K562 (cell line): ENCODE measurements at regions not wholly inside any gene's neighbourhood (a gene's known extent, or its start where the extent isn't known, plus 50 kb on each side); places are given as distances from the start of the nearest gene placed in this dataset.

Experiments
- ATAC-seq: fragments of 200-7000 bp; cut with Tn5 transposase; 3 replicates; pipeline ENCODE4 v1.9.1; 2020; ENCODE audit warnings: moderate library complexity
- BruUV-seq: library from RNA; stranded (reverse); fragments of 400-500 nt; replicated peaks from 2 replicates; lab custom pipeline; 2021; lab: Mats Ljungman, UMichigan
- CTCF ChIA-PET: fragments of 300-600 bp; formaldehyde crosslinking; extraction: SDS; loops from one replicate; lab custom pipeline; 2021; ENCODE audit warnings: low intra/inter-chr PET ratio; lab: Yijun Ruan, JAX
- POLR2A ChIA-PET: fragments of 300-600, 350-650 bp; sonication (Branson Sonifier 250); formaldehyde crosslinking; extraction: SDS; loops from one replicate; lab custom pipeline; 2021; ENCODE audit warnings: antibody characterized with exemption, inconsistent platforms; lab: Yijun Ruan, JAX
- DNase-seq, 4 experiments: peaks; one replicate each; pipeline versions ENCODE4 v3.0.0 to v3.0.0-alpha.2; 2011 to 2018; ENCODE audit warnings: low spot score in 3 of 4, mixed read lengths in 3 of 4; ENCODE audit errors: extremely low read depth in 1 of 4
- FAIRE-seq: peaks from 2 replicates; lab custom pipeline; 2011; peaks lifted over from hg19 to GRCh38; lab: Jason Lieb, UNC
- H2AFZ ChIP-seq: 2 replicates; pipeline ENCODE4 v1.6.0; 2011; ENCODE audit warnings: low read depth, low read length, control low read depth, inconsistent platforms
- H3K27ac ChIP-seq: fragments of 200-600 bp; 3 replicates; pipeline ENCODE4 v1.8.0; 2011; ENCODE audit warnings: low read depth, mild to moderate bottlenecking, control low read depth, inconsistent platforms, low read length, moderate library complexity, mixed read lengths; ENCODE audit errors: extremely low read depth
- H3K27me3 ChIP-seq, 2 experiments: fragments of 300-600 bp in 1 of 2; 2 replicates in 1 of 2; 3 replicates in 1 of 2; pipeline versions ENCODE4 v1.6.0 to v1.8.0; 2011; ENCODE audit warnings: inconsistent platforms in 2 of 2, low read length in 2 of 2, mild to moderate bottlenecking in 1 of 2, mixed read lengths in 1 of 2, moderate library complexity in 1 of 2; ENCODE audit not compliant: control insufficient read depth in 2 of 2, insufficient read depth in 2 of 2
- H3K36me3 ChIP-seq: fragments of 300-600 bp; 3 replicates; pipeline ENCODE4 v1.8.0; 2011; ENCODE audit warnings: mild to moderate bottlenecking, low read length, inconsistent platforms; ENCODE audit not compliant: control insufficient read depth, insufficient read depth
- H3K4me1 ChIP-seq, 2 experiments: fragments of 200-600 bp in 1 of 2; replicated peaks in 1 of 2; 2 replicates in 1 of 2; 3 replicates in 1 of 2; pipeline versions ENCODE4 v1.5.1 to v1.8.0; 2011; ENCODE audit warnings: inconsistent platforms in 2 of 2, low read length in 2 of 2, mild to moderate bottlenecking in 1 of 2, mixed read lengths in 1 of 2, moderate library complexity in 1 of 2; ENCODE audit not compliant: control insufficient read depth in 2 of 2, insufficient read depth in 2 of 2
- H3K4me2 ChIP-seq: 2 replicates; pipeline ENCODE4 v1.6.1; 2011; ENCODE audit warnings: low read length, control low read depth, inconsistent platforms, mixed read lengths; ENCODE audit not compliant: insufficient read depth
- H3K4me3 ChIP-seq: fragments of 200-600 bp; sonication (generic), shearing (Covaris generic); 2 replicates; pipeline ENCODE4 v1.5.1; 2016; ENCODE audit warnings: control low read depth, inconsistent platforms
- H3K79me2 ChIP-seq: fragments of 200-600 bp; 3 replicates; pipeline ENCODE4 v1.8.0; 2011; ENCODE audit warnings: low read length, inconsistent platforms; ENCODE audit not compliant: control insufficient read depth, insufficient read depth
- H3K9ac ChIP-seq, 2 experiments: 2 replicates each; pipeline versions ENCODE4 v1.6.0 to v1.6.1; 2011; ENCODE audit warnings: low read depth in 2 of 2, low read length in 2 of 2, control low read depth in 1 of 2, inconsistent platforms in 1 of 2, mild to moderate bottlenecking in 1 of 2, mixed read lengths in 1 of 2; ENCODE audit not compliant: insufficient read depth in 1 of 2
- H3K9me1 ChIP-seq: one replicate; pipeline ENCODE4 v1.6.0; 2011; ENCODE audit warnings: inconsistent platforms, mild to moderate bottlenecking, low read length, moderate library complexity; ENCODE audit not compliant: control insufficient read depth, insufficient read depth
- H3K9me3 ChIP-seq: replicated peaks from 2 replicates; pipeline ENCODE4 v1.5.1; 2011; ENCODE audit warnings: low read depth, low read length, inconsistent platforms; ENCODE audit not compliant: control insufficient read depth, insufficient read depth
- H4K20me1 ChIP-seq: replicated peaks from 2 replicates; pipeline ENCODE4 v1.6.1; 2011; ENCODE audit warnings: low read length, inconsistent platforms, mixed read lengths; ENCODE audit not compliant: control insufficient read depth, insufficient read depth
- EP400 ChIP-seq: fragments of 450-650 bp; IDR thresholded peaks from 2 replicates; pipeline ENCODE4 v1.6.1; 2017; ENCODE audit warnings: antibody characterized with exemption, mild to moderate bottlenecking, moderate library complexity
- HSF4 ChIP-seq: fragments of 250-450 bp; sonication (Bioruptor Pico); IDR thresholded peaks from 2 replicates; pipeline ENCODE4 v2.1.2; 2022; ENCODE audit warnings: mild to moderate bottlenecking, moderate library complexity, borderline replicate concordance
- RB1 ChIP-seq: fragments of 450-650 bp; IDR thresholded peaks from 2 replicates; pipeline ENCODE4 v1.6.1; 2017; ENCODE audit warnings: low read depth, mild to moderate bottlenecking
- RBM25 ChIP-seq: fragments of 200-400 bp; formaldehyde crosslinking; IDR thresholded peaks from 2 replicates; pipeline ENCODE4 v1.6.1; 2018; ENCODE audit warnings: low read length, low read depth, moderate library complexity; ENCODE audit not compliant: severe bottlenecking
- SIN3A ChIP-seq, 2 experiments: fragments of 150-350 bp in 1 of 2; IDR thresholded peaks; 2 replicates each; pipeline ENCODE4 v1.6.1; 2011 to 2016; ENCODE audit warnings: borderline replicate concordance in 2 of 2, low read depth in 2 of 2, low read length in 2 of 2, mild to moderate bottlenecking in 2 of 2, moderate library complexity in 2 of 2; ENCODE audit not compliant: control insufficient read depth in 1 of 2
- SOX6 ChIP-seq: fragments of 450-650 bp; IDR thresholded peaks from 2 replicates; pipeline ENCODE4 v1.6.1; 2014; ENCODE audit warnings: mild to moderate bottlenecking
- TCFL5 ChIP-seq: fragments of 250-450 bp; sonication (Bioruptor Pico); conservative IDR thresholded peaks from 2 replicates; pipeline ENCODE4 v1.6.1; 2021; ENCODE audit warnings: mild to moderate bottlenecking, moderate library complexity, matching md5 sums
- U2AF1 ChIP-seq: fragments of 200-400 bp; formaldehyde crosslinking; optimal IDR thresholded peaks from 2 replicates; pipeline ENCODE3; 2017; ENCODE audit warnings: mild to moderate bottlenecking, low read depth, low read length, moderate library complexity
- ZFP30 ChIP-seq: fragments of 250-450 bp; sonication (Bioruptor Pico); IDR thresholded peaks from 2 replicates; pipeline ENCODE4 v1.8.0; 2022; ENCODE audit warnings: moderate library complexity, mild to moderate bottlenecking, inconsistent platforms, borderline replicate concordance
- ZNF263 ChIP-seq: sonication (generic); formaldehyde crosslinking; IDR thresholded peaks from 2 replicates; pipeline ENCODE4 v1.8.0; 2022; ENCODE audit warnings: mild to moderate bottlenecking, missing genetic modification reagents, borderline replicate concordance
- ZNF785 ChIP-seq: fragments of 250-450 bp; sonication (Bioruptor Pico); IDR thresholded peaks from 2 replicates; pipeline ENCODE4 v1.4.0; 2020; ENCODE audit warnings: mild to moderate bottlenecking
- WGBS: fragments of 100-300 bp; shearing (Covaris generic); methylation state at CpG from one replicate; pipeline ENCODE4 v1.1.6; 2016; ENCODE audit warnings: low coverage, mixed read lengths; ENCODE audit not compliant: insufficient coverage; ENCODE audit errors: missing lambda C conversion rate; 5-methylcytosine and 5-hydroxymethylcytosine counted together
- in situ Hi-C: fragments of 300-500 bp; cut with MboI; formaldehyde crosslinking; loops from 4 replicates; pipeline ENCODE4 v1.15.0; 2018; ENCODE audit warnings: inconsistent platforms, mixed read lengths
- intact Hi-C: fragments of 100-400 bp; cut with micrococcal nuclease; formaldehyde crosslinking; loops from 2 replicates; pipeline ENCODE4 v1.14.2; 2022
- TF ChIP-seq, protein P1 (sequence below): fragments of 150-350 bp; conservative IDR thresholded peaks from 2 replicates; pipeline ENCODE4 v1.6.1; 2014; ENCODE audit warnings: low read length
- TF ChIP-seq, protein P2 (sequence below): sonication (generic); formaldehyde crosslinking; IDR thresholded peaks from 2 replicates; pipeline ENCODE4 v1.8.0; 2022; ENCODE audit warnings: mild to moderate bottlenecking, missing genetic modification reagents, borderline replicate concordance
- TF ChIP-seq, protein P3 (sequence below): sonication (generic); formaldehyde crosslinking; IDR thresholded peaks from 2 replicates; pipeline ENCODE4 v1.8.0; 2022; ENCODE audit warnings: mild to moderate bottlenecking, low read depth, missing genetic modification reagents

GRCh38 chr4:116839826-116840225, 245.6 kb downstream of the TRAM1L1 start (continued):
- TF ChIP-seq, protein P1, sequence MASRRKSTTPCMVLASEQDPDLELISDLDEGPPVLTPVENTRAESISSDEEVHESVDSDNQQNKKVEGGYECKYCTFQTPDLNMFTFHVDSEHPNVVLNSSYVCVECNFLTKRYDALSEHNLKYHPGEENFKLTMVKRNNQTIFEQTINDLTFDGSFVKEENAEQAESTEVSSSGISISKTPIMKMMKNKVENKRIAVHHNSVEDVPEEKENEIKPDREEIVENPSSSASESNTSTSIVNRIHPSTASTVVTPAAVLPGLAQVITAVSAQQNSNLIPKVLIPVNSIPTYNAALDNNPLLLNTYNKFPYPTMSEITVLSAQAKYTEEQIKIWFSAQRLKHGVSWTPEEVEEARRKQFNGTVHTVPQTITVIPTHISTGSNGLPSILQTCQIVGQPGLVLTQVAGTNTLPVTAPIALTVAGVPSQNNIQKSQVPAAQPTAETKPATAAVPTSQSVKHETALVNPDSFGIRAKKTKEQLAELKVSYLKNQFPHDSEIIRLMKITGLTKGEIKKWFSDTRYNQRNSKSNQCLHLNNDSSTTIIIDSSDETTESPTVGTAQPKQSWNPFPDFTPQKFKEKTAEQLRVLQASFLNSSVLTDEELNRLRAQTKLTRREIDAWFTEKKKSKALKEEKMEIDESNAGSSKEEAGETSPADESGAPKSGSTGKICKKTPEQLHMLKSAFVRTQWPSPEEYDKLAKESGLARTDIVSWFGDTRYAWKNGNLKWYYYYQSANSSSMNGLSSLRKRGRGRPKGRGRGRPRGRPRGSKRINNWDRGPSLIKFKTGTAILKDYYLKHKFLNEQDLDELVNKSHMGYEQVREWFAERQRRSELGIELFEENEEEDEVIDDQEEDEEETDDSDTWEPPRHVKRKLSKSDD, result no peak
- TF ChIP-seq, protein P2, sequence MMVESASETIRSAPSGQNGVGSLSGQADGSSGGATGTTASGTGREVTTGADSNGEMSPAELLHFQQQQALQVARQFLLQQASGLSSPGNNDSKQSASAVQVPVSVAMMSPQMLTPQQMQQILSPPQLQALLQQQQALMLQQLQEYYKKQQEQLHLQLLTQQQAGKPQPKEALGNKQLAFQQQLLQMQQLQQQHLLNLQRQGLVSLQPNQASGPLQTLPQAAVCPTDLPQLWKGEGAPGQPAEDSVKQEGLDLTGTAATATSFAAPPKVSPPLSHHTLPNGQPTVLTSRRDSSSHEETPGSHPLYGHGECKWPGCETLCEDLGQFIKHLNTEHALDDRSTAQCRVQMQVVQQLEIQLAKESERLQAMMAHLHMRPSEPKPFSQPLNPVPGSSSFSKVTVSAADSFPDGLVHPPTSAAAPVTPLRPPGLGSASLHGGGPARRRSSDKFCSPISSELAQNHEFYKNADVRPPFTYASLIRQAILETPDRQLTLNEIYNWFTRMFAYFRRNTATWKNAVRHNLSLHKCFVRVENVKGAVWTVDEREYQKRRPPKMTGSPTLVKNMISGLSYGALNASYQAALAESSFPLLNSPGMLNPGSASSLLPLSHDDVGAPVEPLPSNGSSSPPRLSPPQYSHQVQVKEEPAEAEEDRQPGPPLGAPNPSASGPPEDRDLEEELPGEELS (CRISPR knock-in tag), result no peak
- no peak for TF ChIP-seq U2AF1
- TF ChIP-seq, protein P3, sequence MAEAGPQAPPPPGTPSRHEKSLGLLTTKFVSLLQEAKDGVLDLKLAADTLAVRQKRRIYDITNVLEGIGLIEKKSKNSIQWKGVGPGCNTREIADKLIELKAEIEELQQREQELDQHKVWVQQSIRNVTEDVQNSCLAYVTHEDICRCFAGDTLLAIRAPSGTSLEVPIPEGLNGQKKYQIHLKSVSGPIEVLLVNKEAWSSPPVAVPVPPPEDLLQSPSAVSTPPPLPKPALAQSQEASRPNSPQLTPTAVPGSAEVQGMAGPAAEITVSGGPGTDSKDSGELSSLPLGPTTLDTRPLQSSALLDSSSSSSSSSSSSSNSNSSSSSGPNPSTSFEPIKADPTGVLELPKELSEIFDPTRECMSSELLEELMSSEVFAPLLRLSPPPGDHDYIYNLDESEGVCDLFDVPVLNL (CRISPR knock-in tag), result no peak

DNA sequence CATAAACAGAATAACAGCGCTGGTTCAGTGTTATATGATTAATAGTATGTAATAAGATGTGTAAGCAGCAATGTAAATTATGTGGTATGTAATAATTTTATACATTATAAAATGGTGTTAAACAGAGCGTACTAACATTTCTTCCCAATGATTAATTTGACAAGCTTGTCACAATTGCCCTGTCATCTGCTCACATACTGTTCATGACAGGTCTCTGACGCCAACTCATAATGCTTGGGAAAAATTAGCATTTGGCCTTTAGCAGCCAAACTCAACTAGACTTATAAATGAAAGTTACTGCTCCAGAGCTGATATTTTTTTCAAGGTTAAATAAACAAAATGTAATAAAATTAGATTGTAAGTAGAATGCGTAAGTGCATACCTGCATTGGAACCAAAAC, 246.8 kb downstream of the TRAM1L1 start:
- no peaks in the 10 kb centered on the region for H3K79me2 ChIP-seq
- no peak for TF ChIP-seq HSF4 (CRISPR knock-in tag)
- TF ChIP-seq ZFP30 (CRISPR knock-in tag), result no peak
- TF ChIP-seq RB1, result no peak
- no peak for TF ChIP-seq EP400
- TF ChIP-seq TCFL5 (CRISPR knock-in tag), result no peak
- TF ChIP-seq ZNF785 (CRISPR knock-in tag), result no peak
- TF ChIP-seq SOX6, result no peak
- no peak for TF ChIP-seq SIN3A (IDR thresholded peaks at IDR 0.05; ENCODE audit: borderline replicate concordance in 2 of 2, control insufficient read depth in 1 of 2, low read depth in 2 of 2, low read length in 2 of 2)
- TF ChIP-seq RBM25, result no peak
- no peak for TF ChIP-seq ZNF263
- H3K27me3 ChIP-seq, result no peaks in the 10 kb centered on the region
- POLR2A ChIA-PET, result no interaction called here
- no peaks in the 10 kb centered on the region for H3K9me3 ChIP-seq
- no TSS peak for BruUV-seq
- no peak for DNase-seq
- no peak for FAIRE-seq
- no peak overlapping the region for H3K4me3 ChIP-seq
- no peaks in the 10 kb centered on the region for H3K9me1 ChIP-seq
- ATAC-seq, result no peak
- no peak overlapping the region for H3K27ac ChIP-seq
- H4K20me1 ChIP-seq, result no peaks in the 10 kb centered on the region
- intact Hi-C loops, result no loop called here
- no peaks in the 10 kb centered on the region for H3K36me3 ChIP-seq
- in situ Hi-C loops, result no loop called here
- H3K4me1 ChIP-seq, result no peaks in the 10 kb centered on the region
- H2AFZ ChIP-seq, result no peak overlapping the region
- no peak overlapping the region for H3K4me2 ChIP-seq
- WGBS, result 4% methylated on average over 4 of the region's 4 CpGs
- H3K9ac ChIP-seq, result no peak overlapping the region
- CTCF ChIA-PET, result no interaction called here
